Gastroesophageal sphincter (tissue), 3 donors: ENCODE measurements at regions not wholly inside any gene's neighbourhood (a gene's known extent, or its start where the extent isn't known, plus 50 kb on each side); places are given as distances from the start of the nearest gene placed in this dataset.
"Not testable (repeated sequence)": the region's sequence is repeated elsewhere in the genome, so short reads cannot be mapped to it uniquely, and the experiment has no call there.

Experiments used
- CTCF ChIP-seq, 4 experiments: fragments of 200-600 bp in 2 of 4; fragments of 450-650 bp in 2 of 4; sonication (generic) in 1 of 4; IDR thresholded peaks; one replicate each; pipeline ENCODE4 v1.5.1; 2017 to 2019; ENCODE audit warnings: antibody characterized with exemption in 4 of 4, mild to moderate bottlenecking in 2 of 4, moderate library complexity in 2 of 4
- EP300 ChIP-seq: sonication (generic); formaldehyde crosslinking; IDR thresholded peaks from one replicate; pipeline ENCODE4 v1.6.1; 2017; ENCODE audit warnings: antibody characterized with exemption, mild to moderate bottlenecking
- POLR2A ChIP-seq, 2 donors: fragments of 450-650 bp; IDR thresholded peaks; one replicate each; pipeline ENCODE4 v1.6.1; 2017; ENCODE audit warnings: antibody characterized with exemption in 2 of 2, mild to moderate bottlenecking in 2 of 2, moderate library complexity in 1 of 2

GRCh38 chr10:7050024-7050423, 360.8 kb downstream of the SFMBT2 start:
- not testable (repeated sequence) for TF ChIP-seq CTCF (IDR thresholded peaks at IDR 0.05); EP300; POLR2A (IDR thresholded peaks at IDR 0.05)
